Naive thymus-derived CD4-positive, alpha-beta T cell (primary cell): ENCODE measurements at regions not wholly inside any gene's neighbourhood (a gene's known extent, or its start where the extent isn't known, plus 50 kb on each side); places are given as distances from the start of the nearest gene placed in this dataset.
"Not testable (repeated sequence)": the region's sequence is repeated elsewhere in the genome, so short reads cannot be mapped to it uniquely, and the experiment has no call there.

Experiments used
- ATAC-seq: fragments of 150-1000 bp; cut with Tn5 transposase; 2 replicates; pipeline ENCODE4 v1.10.0; 2021; ENCODE audit warnings: mild to moderate bottlenecking, moderate library complexity
- CTCF ChIA-PET: fragments of 350-600 bp; sonication (Branson Sonifier 250); formaldehyde crosslinking; loops from one replicate; lab custom pipeline; 2021; ENCODE audit warnings: antibody characterized with exemption; lab: Charles Lee
- POLR2A ChIA-PET: fragments of 350-600 bp; sonication (Branson Sonifier 250); formaldehyde crosslinking; loops from one replicate; lab custom pipeline; 2021; ENCODE audit warnings: antibody characterized with exemption, inconsistent platforms; lab: Charles Lee
- DNase-seq, 9 donors: peaks; one replicate each; pipeline versions ENCODE4 v3.0.0 to v3.0.0-alpha.2; 2020 to 2022; ENCODE audit warnings: mixed read lengths in 1 of 9
- H3K27ac ChIP-seq: one replicate; pipeline ENCODE4 v1.7.0; 2013; ENCODE audit warnings: mild to moderate bottlenecking, low read depth, low read length, moderate library complexity
- H3K27me3 ChIP-seq, 2 donors: one replicate each; pipeline ENCODE4 v1.7.0; 2013; ENCODE audit warnings: low read length in 2 of 2, mild to moderate bottlenecking in 2 of 2, moderate library complexity in 2 of 2; ENCODE audit not compliant: control insufficient read depth in 2 of 2, insufficient read depth in 2 of 2
- H3K36me3 ChIP-seq, 3 experiments: 1 replicate in 2 of 3; 2 replicates in 1 of 3; pipeline ENCODE4 v1.7.0; 2013; ENCODE audit warnings: low read length in 3 of 3, mild to moderate bottlenecking in 3 of 3, moderate library complexity in 1 of 3; ENCODE audit not compliant: insufficient read depth in 3 of 3, control insufficient read depth in 2 of 3
- H3K4me1 ChIP-seq, 2 donors: one replicate each; pipeline ENCODE4 v1.7.0; 2013; ENCODE audit warnings: low read length in 2 of 2, mild to moderate bottlenecking in 2 of 2, moderate library complexity in 1 of 2; ENCODE audit not compliant: control insufficient read depth in 2 of 2, insufficient read depth in 2 of 2
- H3K4me3 ChIP-seq: 2 replicates; pipeline ENCODE4 v1.7.0; 2013; ENCODE audit warnings: mild to moderate bottlenecking, low read length
- H3K9me3 ChIP-seq, 3 experiments: 1 replicate in 2 of 3; 2 replicates in 1 of 3; pipeline ENCODE4 v1.7.0; 2013; ENCODE audit warnings: low read length in 3 of 3; ENCODE audit not compliant: control insufficient read depth in 2 of 3
- H3K27ac Mint-ChIP-seq, 9 donors: one replicate each; pipeline ENCODE4 v1.8.0; 2020 to 2022; ENCODE audit warnings: mixed read lengths in 9 of 9, mild to moderate bottlenecking in 8 of 9, moderate library complexity in 5 of 9, inconsistent platforms in 2 of 9
- H3K27me3 Mint-ChIP-seq, 5 donors: one replicate each; pipeline ENCODE4 v1.8.0; 2021 to 2022; ENCODE audit warnings: mixed read lengths in 5 of 5, mild to moderate bottlenecking in 1 of 5
- H3K36me3 Mint-ChIP-seq, 5 donors: one replicate each; pipeline ENCODE4 v1.8.0; 2020 to 2022; ENCODE audit warnings: mixed read lengths in 5 of 5, mild to moderate bottlenecking in 3 of 5, inconsistent platforms in 1 of 5
- H3K4me1 Mint-ChIP-seq, 7 donors: one replicate each; pipeline ENCODE4 v1.8.0; 2020 to 2022; ENCODE audit warnings: mixed read lengths in 7 of 7, mild to moderate bottlenecking in 3 of 7, inconsistent platforms in 1 of 7
- H3K4me3 Mint-ChIP-seq, 10 donors: one replicate each; pipeline ENCODE4 v1.8.0; 2020 to 2022; ENCODE audit warnings: mild to moderate bottlenecking in 10 of 10, mixed read lengths in 10 of 10, moderate library complexity in 6 of 10, inconsistent platforms in 2 of 10
- H3K9me3 Mint-ChIP-seq, 11 donors: one replicate each; pipeline ENCODE4 v1.8.0; 2020 to 2022; ENCODE audit warnings: mixed read lengths in 11 of 11, mild to moderate bottlenecking in 4 of 11, inconsistent platforms in 1 of 11, moderate library complexity in 1 of 11
- intact Hi-C, 2 donors: fragments of 100-400 bp; cut with micrococcal nuclease; formaldehyde crosslinking; loops; one replicate each; pipeline ENCODE4 v1.15.1; 2023

DNA sequence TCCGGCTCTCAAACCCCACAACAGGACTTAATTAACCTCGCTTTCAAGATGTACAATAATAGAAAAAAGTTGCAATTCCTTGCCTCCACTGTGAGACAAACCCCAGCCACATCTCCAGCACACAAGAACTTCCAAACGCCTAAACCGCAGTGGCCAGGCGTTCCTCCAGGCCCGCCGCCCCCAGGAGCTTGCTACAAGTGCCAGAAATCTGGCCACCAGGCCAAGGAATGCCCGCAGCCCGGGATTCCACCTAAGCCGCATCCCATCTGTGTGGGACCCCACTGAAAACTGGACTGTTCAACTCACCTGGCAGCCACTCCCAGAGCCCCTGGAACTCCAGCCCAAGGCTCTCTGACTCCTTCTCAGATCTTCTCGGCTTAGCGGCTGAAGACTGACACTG is 262.5 kb downstream of the SMARCA2 start:
- POLR2A ChIA-PET, ATAC-seq, H3K4me1 Mint-ChIP-seq, H3K36me3 ChIP-seq, H3K4me3 Mint-ChIP-seq, H3K9me3 ChIP-seq, DNase-seq, H3K27ac ChIP-seq, H3K27me3 ChIP-seq, intact Hi-C loops, CTCF ChIA-PET, H3K9me3 Mint-ChIP-seq, H3K4me3 ChIP-seq, H3K36me3 Mint-ChIP-seq, H3K4me1 ChIP-seq, H3K27ac Mint-ChIP-seq: not testable (repeated sequence)
- H3K27me3 Mint-ChIP-seq, result peaks cover 0 to 21% (median 0%) of the 10 kb centered on the region in 5 donors

DNA sequence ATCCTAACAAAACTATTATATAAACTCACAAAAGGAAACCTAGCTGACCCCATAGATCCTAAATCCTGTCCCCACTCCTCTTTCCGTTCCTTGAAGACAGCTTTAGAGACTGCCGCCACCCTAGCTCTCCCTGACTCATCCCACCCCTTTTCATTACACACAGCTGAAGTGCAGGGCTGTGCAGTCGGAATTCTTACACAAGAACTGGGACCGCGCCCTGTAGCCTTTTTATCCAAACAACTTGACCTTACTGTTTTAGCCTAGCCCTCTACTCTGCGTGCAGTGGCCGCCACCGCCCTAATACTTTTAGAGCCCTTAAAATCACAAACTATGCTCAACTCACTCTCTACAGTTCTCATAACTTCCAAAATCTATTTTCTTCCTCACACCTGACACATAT is 264.0 kb downstream of the SMARCA2 start:
- H3K36me3 ChIP-seq, H3K4me1 ChIP-seq, H3K9me3 ChIP-seq, H3K27ac ChIP-seq, POLR2A ChIA-PET, CTCF ChIA-PET, H3K4me1 Mint-ChIP-seq, H3K27me3 ChIP-seq, ATAC-seq, H3K9me3 Mint-ChIP-seq, DNase-seq, H3K4me3 Mint-ChIP-seq, intact Hi-C loops, H3K36me3 Mint-ChIP-seq, H3K27ac Mint-ChIP-seq, H3K4me3 ChIP-seq: not testable (repeated sequence)
- peaks cover 0 to 21% (median 0%) of the 10 kb centered on the region in 5 donors for H3K27me3 Mint-ChIP-seq

DNA sequence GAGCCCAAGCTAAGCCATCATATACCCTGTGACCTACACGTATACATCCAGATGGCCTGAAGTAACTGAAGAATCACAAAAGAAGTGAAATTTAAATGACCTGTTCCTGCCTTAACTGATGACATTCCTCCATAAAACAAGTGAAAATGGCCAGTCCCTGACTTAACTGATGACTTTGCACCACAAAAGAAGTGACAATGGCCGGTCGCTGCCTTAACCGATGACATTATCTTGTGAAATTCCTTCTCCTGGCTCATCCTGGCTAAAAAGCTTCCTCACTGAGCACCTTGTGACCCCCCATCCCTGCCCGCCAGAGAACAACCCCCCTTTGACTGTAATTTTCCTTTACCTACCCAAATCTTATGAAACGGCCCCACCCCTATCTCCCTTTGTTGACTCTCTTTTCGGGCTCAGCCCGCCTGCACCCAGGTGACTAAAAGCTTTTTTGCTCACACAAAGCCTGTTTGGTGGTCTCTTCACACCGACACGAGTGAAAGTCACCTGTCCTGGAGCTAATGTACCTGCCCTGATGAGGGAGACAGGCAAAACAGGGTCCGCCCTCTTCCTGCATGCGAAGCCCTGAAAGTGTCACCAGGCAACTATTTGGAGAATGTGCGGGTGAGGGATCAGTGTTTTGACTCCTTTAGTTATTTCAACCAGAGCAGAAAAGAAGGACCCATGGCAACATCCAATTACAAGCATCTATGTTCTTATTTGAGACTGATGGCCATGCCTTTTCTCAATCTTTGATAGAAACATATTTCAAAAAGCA is 266.1 kb downstream of the SMARCA2 start:
- H3K4me1 Mint-ChIP-seq, result no peaks in the 10 kb centered on the region
- intact Hi-C loops, result no loop called here
- CTCF ChIA-PET, result no interaction called here
- H3K36me3 Mint-ChIP-seq, result no peaks in the 10 kb centered on the region
- POLR2A ChIA-PET, result no interaction called here
- no peaks in the 10 kb centered on the region for H3K9me3 Mint-ChIP-seq
- Histone ChIP-seq H3K4me1 (no peaks in the 10 kb centered on the region), H3K4me3 (no peak overlapping the region), H3K36me3 (no peaks in the 10 kb centered on the region), H3K9me3 (no peaks in the 10 kb centered on the region), H3K27ac (no peak overlapping the region), H3K27me3 (no peaks in the 10 kb centered on the region)
- no peak overlapping the region for H3K4me3 Mint-ChIP-seq
- no peak for ATAC-seq
- peaks cover 0 to 17% (median 5%) of the 10 kb centered on the region in 5 donors for H3K27me3 Mint-ChIP-seq
- no peak for DNase-seq
- no peak overlapping the region for H3K27ac Mint-ChIP-seq

DNA sequence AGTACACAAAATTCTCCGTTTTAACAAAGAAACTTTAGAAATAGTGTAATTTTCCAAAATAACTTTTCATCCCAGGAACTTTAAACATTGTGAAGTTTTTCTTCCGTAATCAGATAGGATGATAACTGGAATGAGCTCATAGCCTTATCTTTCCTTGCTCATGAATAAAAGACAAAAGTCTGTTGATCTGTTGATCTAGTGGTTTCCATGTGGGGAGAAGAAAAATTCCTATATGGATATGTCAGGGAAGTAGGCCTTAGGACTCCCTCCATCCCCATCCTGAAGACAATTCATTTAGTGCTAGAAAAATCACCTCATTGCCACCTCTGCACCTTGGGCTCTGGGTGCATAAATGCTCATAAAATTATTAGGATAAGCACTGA is 266.6 kb downstream of the SMARCA2 start:
- no peaks in the 10 kb centered on the region for H3K36me3 ChIP-seq
- peaks cover 0 to 12% (median 5%) of the 10 kb centered on the region in 5 donors for H3K27me3 Mint-ChIP-seq
- no peaks in the 10 kb centered on the region for H3K4me1 ChIP-seq
- no peaks in the 10 kb centered on the region for H3K9me3 Mint-ChIP-seq
- DNase-seq (no peak), ATAC-seq (no peak)
- H3K4me1 Mint-ChIP-seq, result no peaks in the 10 kb centered on the region
- H3K36me3 Mint-ChIP-seq, result no peaks in the 10 kb centered on the region
- ChIA-PET POLR2A (no interaction called here), CTCF (no interaction called here)
- no peak overlapping the region for H3K27ac Mint-ChIP-seq
- H3K9me3 ChIP-seq, result no peaks in the 10 kb centered on the region
- no peak overlapping the region for H3K4me3 ChIP-seq
- no peak overlapping the region for H3K27ac ChIP-seq
- H3K4me3 Mint-ChIP-seq, result no peak overlapping the region
- intact Hi-C loops, result no loop called here
- no peaks in the 10 kb centered on the region for H3K27me3 ChIP-seq

DNA sequence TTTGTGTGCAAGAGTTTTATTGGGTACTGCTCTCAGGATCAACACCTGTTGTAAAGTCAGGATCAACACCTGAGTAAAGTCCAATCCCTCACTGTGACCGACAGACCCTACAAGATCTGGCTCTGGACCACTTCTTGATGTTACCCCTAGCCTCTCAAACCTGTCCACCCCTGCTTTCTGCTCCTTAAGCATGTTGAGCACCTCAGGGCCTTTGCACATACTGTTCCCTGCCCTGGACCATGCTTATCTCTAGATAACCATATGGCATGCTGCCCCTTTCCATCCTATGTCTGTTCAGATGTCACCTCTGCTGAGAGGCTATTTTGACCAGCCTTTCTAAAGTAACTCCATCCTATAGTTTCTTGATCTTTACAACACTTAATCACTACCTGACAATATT is 269.6 kb downstream of the SMARCA2 start:
- no peak overlapping the region for H3K27ac ChIP-seq
- H3K27me3 ChIP-seq, result no peaks in the 10 kb centered on the region
- POLR2A ChIA-PET, result no interaction called here
- H3K36me3 ChIP-seq, result no peaks in the 10 kb centered on the region
- H3K4me1 ChIP-seq, result no peaks in the 10 kb centered on the region
- Mint-ChIP-seq H3K27me3 (peaks cover 2 to 14% (median 6%) of the 10 kb centered on the region in 5 donors), H3K36me3 (no peaks in the 10 kb centered on the region), H3K4me3 (no peak overlapping the region), H3K4me1 (no peaks in the 10 kb centered on the region), H3K9me3 (no peaks in the 10 kb centered on the region), H3K27ac (no peak overlapping the region)
- DNase-seq, result no peak
- intact Hi-C loops, result no loop called here
- H3K4me3 ChIP-seq, result no peak overlapping the region
- H3K9me3 ChIP-seq, result no peaks in the 10 kb centered on the region
- CTCF ChIA-PET, result no interaction called here
- ATAC-seq, result no peak

DNA sequence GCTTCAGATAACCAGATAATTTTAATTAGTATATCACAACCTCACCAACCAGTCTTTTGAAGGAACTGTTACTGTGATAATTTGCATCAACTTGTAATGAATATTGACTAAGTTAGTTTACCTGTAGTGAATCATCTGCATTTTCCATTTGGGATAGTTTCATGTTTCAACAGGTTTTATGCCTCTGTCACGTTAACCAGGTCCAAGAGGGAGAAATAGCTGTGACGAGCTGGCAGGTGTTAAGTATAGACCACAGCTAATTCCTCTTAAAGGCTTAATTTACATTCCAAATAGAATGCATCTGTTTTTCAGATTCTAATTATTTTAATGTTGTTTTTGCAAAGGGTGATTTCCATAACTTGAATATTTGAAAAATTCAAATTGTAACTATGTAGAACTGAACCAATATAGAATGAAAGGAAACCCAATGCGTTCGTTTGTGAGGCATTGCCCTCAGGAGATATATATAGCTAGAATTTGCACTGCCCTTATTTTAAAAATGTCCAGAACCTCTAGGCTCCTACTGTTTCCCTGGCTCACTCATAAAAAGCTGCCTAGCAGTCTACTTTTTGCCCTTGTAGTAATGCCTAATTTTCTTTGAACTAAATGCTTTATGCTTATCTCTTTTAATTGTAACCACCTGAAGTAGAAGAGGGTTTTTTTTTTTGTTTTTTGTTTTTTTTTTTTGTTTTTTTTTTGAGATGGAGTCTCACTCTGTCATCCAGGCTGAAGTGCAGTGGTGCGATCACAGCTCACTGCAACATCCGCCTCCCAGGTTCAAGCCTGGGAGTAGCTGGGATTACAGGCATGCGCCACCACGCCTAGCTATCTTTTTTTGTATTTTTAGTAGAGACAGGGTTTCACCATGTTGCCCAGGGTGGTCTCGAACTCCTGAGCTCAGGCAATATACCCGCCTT is 270.5 kb downstream of the SMARCA2 start:
- H3K27me3 ChIP-seq, result no peaks in the 10 kb centered on the region
- H3K27ac Mint-ChIP-seq, result no peak overlapping the region
- POLR2A ChIA-PET, result no interaction called here
- no peaks in the 10 kb centered on the region for H3K4me1 Mint-ChIP-seq
- no peak for DNase-seq
- H3K36me3 Mint-ChIP-seq, result no peaks in the 10 kb centered on the region
- intact Hi-C loops, result no loop called here
- no peaks in the 10 kb centered on the region for H3K36me3 ChIP-seq
- no peak overlapping the region for H3K27ac ChIP-seq
- CTCF ChIA-PET, result interaction anchor here (0.7 kb wide), 1 partner anchor 10 kb away, joined by 3 read pairs; no protein-coding TSS in a partner anchor
- H3K9me3 ChIP-seq, result no peaks in the 10 kb centered on the region
- no peak overlapping the region for H3K4me3 ChIP-seq
- no peaks in the 10 kb centered on the region for H3K9me3 Mint-ChIP-seq
- peaks cover 2 to 17% (median 11%) of the 10 kb centered on the region in 5 donors for H3K27me3 Mint-ChIP-seq
- no peaks in the 10 kb centered on the region for H3K4me1 ChIP-seq
- no peak overlapping the region for H3K4me3 Mint-ChIP-seq
- no peak for ATAC-seq
